Loucy (cell line): ENCODE measurements at regions not wholly inside any gene's neighbourhood (a gene's known extent, or its start where the extent isn't known, plus 50 kb on each side); places are given as distances from the start of the nearest gene placed in this dataset.

ENCODE experiments used
- H2AFZ ChIP-seq: fragments of 200-600 bp; sonication (generic); 2 replicates; pipeline ENCODE4 v1.6.0; 2016; ENCODE audit warnings: antibody characterized with exemption, mild to moderate bottlenecking, low read length, moderate library complexity
- H3F3A ChIP-seq: fragments of 200-600 bp; 2 replicates; pipeline ENCODE4 v1.6.0; 2016; ENCODE audit warnings: antibody characterized with exemption, low read depth, mild to moderate bottlenecking
- H3K27me3 ChIP-seq: fragments of 200-600 bp; sonication (generic); 2 replicates; pipeline ENCODE4 v1.6.1; 2014; ENCODE audit warnings: low read length, mild to moderate bottlenecking; ENCODE audit not compliant: insufficient read depth, poor library complexity, severe bottlenecking
- H3K36me3 ChIP-seq: fragments of 200-600 bp; sonication (generic); 2 replicates; pipeline ENCODE4 v1.6.1; 2016; ENCODE audit warnings: low read length; ENCODE audit not compliant: insufficient read depth
- H3K4me1 ChIP-seq: fragments of 200-600 bp; sonication (generic); 2 replicates; pipeline ENCODE4 v1.5.1; 2014; ENCODE audit warnings: low read length, mild to moderate bottlenecking; ENCODE audit not compliant: insufficient read depth, poor library complexity, severe bottlenecking
- H3K4me2 ChIP-seq: fragments of 200-600 bp; sonication (generic); 2 replicates; pipeline ENCODE4 v1.6.0; 2014; ENCODE audit warnings: antibody characterized with exemption, low read length, low read depth, mild to moderate bottlenecking; ENCODE audit not compliant: poor library complexity, severe bottlenecking
- H3K4me3 ChIP-seq: fragments of 200-600 bp; sonication (generic); 2 replicates; pipeline ENCODE4 v1.5.1; 2014; ENCODE audit warnings: low read length, mild to moderate bottlenecking, mixed read lengths; ENCODE audit not compliant: poor library complexity, severe bottlenecking
- H3K79me2 ChIP-seq: fragments of 200-600 bp; sonication (generic); 2 replicates; pipeline ENCODE4 v1.6.1; 2014; ENCODE audit warnings: low read length; ENCODE audit not compliant: insufficient read depth
- H3K9ac ChIP-seq: fragments of 200-600 bp; sonication (generic); 2 replicates; pipeline ENCODE4 v1.6.0; 2014; ENCODE audit warnings: mild to moderate bottlenecking, low read depth, low read length, moderate library complexity; ENCODE audit not compliant: poor library complexity, severe bottlenecking
- H3K9me2 ChIP-seq: fragments of 200-600 bp; sonication (generic); replicated peaks from 2 replicates; pipeline ENCODE4 v1.6.1; 2016; ENCODE audit warnings: low read depth, low read length, mixed read lengths
- H3K9me3 ChIP-seq: fragments of 200-600 bp; sonication (generic); 2 replicates; pipeline ENCODE4 v1.6.1; 2014; ENCODE audit warnings: mild to moderate bottlenecking, antibody characterized with exemption, low read length, low read depth; ENCODE audit not compliant: insufficient read depth
- H4K20me1 ChIP-seq: fragments of 200-600 bp; sonication (generic); 2 replicates; pipeline ENCODE4 v1.6.0; 2014; ENCODE audit warnings: antibody characterized with exemption, low read length, mild to moderate bottlenecking; ENCODE audit not compliant: insufficient read depth, poor library complexity, severe bottlenecking
- EZH2phosphoT487 ChIP-seq: fragments of 200-600 bp; IDR thresholded peaks from 2 replicates; pipeline ENCODE4 v1.6.1; 2018; ENCODE audit warnings: antibody characterized with exemption, mild to moderate bottlenecking, moderate library complexity, borderline replicate concordance
- TF ChIP-seq, protein P1 (sequence below): fragments of 200-600 bp; sonication (generic); conservative IDR thresholded peaks from 2 replicates; pipeline ENCODE4 v1.5.1; 2014; ENCODE audit warnings: mild to moderate bottlenecking, antibody characterized with exemption, low read length

DNA sequence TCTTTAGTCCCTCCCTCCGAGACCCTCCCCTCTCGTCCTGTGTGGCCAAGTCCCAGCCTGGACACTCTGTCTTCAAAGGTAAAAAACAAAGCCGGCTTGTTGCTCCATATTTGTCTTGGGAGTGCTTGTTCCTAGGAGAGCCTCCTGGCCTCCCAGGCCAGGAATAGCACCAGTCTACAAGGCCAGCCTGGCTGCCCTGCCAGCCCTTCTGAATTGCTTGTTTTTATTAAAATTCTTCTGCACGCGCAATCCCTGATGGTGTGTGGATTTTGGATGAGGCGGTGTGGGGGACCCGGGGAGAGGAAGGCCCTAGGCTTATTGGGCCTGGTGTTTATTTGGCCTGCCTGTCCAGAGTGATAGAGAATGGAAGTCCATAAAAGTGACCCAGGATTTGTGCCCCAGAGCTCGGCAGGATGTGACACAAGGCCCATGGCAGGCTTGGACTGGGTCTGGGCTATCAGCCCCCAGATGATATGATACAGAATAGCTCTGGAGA lies 297.3 kb downstream of the CYP26B1 start:
- Histone ChIP-seq H4K20me1 (no peaks in the 10 kb centered on the region), H3K9me3 (no peaks in the 10 kb centered on the region; the same call in 1 of the 2 replicates), H2AFZ (no peak overlapping the region), H3K4me1 (no peaks in the 10 kb centered on the region), H3K79me2 (no peaks in the 10 kb centered on the region), H3K27me3 (no peaks in the 10 kb centered on the region), H3K4me3 (no peak overlapping the region), H3K9me2 (no peaks in the 10 kb centered on the region), H3K4me2 (no peak overlapping the region), H3F3A (no peaks in the 10 kb centered on the region), H3K9ac (no peak overlapping the region), H3K36me3 (no peaks in the 10 kb centered on the region)
- TF ChIP-seq, protein P1, sequence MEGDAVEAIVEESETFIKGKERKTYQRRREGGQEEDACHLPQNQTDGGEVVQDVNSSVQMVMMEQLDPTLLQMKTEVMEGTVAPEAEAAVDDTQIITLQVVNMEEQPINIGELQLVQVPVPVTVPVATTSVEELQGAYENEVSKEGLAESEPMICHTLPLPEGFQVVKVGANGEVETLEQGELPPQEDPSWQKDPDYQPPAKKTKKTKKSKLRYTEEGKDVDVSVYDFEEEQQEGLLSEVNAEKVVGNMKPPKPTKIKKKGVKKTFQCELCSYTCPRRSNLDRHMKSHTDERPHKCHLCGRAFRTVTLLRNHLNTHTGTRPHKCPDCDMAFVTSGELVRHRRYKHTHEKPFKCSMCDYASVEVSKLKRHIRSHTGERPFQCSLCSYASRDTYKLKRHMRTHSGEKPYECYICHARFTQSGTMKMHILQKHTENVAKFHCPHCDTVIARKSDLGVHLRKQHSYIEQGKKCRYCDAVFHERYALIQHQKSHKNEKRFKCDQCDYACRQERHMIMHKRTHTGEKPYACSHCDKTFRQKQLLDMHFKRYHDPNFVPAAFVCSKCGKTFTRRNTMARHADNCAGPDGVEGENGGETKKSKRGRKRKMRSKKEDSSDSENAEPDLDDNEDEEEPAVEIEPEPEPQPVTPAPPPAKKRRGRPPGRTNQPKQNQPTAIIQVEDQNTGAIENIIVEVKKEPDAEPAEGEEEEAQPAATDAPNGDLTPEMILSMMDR, result no peak
- TF ChIP-seq EZH2phosphoT487, result no peak

DNA sequence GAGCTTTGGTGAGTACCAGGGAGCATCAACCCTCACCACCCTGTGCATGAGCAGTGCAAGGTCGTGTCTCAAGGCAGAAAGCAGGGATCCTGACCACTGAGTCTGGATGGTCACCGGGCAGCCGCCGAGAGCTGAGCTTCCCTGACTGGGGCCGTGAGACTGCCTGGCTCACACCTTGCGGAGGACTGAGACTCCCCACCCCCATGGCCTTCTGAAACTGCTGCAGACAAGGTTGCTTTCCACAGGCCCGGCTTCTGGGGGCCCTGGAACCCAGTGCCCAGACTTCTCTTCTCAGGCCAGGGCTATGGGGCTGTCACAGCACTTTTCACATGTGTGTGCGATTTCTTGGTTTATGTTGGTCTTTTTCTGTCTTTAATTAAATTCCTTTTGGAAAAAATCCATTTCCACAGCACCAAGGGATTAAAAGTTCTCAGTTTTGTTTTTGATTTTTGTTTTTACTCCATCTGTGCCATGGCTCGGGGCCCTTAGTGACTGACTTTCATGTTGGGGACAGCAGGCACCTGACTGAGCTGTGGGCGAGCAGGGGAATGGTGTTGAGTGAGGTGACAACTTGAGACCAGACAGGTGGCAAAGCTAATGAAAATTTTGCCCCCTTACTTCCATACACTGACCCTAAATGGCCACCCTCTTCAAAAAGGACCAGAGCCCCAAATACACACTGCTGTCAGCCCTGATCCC lies 297.9 kb downstream of the CYP26B1 start:
- Histone ChIP-seq H3K36me3 (no peaks in the 10 kb centered on the region), H2AFZ (no peak overlapping the region), H3K9me3 (no peaks in the 10 kb centered on the region; the same call in 1 of the 2 replicates), H3K4me1 (no peaks in the 10 kb centered on the region), H4K20me1 (no peaks in the 10 kb centered on the region), H3K27me3 (no peaks in the 10 kb centered on the region), H3K79me2 (no peaks in the 10 kb centered on the region), H3K4me2 (no peak overlapping the region), H3K9me2 (no peaks in the 10 kb centered on the region), H3K4me3 (no peak overlapping the region), H3F3A (no peaks in the 10 kb centered on the region), H3K9ac (no peak overlapping the region)
- TF ChIP-seq, protein P1, result no peak
- TF ChIP-seq EZH2phosphoT487, result no peak

GRCh38 chr2:71849111-71849510 lies 298.6 kb downstream of the CYP26B1 start:
- Histone ChIP-seq H3K9me2 (no peaks in the 10 kb centered on the region), H3K4me2 (no peak overlapping the region), H4K20me1 (no peaks in the 10 kb centered on the region), H3K9me3 (no peaks in the 10 kb centered on the region; the same call in 1 of the 2 replicates), H3K36me3 (no peaks in the 10 kb centered on the region), H3K9ac (no peak overlapping the region), H3K4me3 (no peak overlapping the region), H3K4me1 (no peaks in the 10 kb centered on the region), H2AFZ (no peak overlapping the region), H3K79me2 (no peaks in the 10 kb centered on the region), H3K27me3 (no peaks in the 10 kb centered on the region), H3F3A (no peaks in the 10 kb centered on the region)
- TF ChIP-seq, protein P1, result no peak
- TF ChIP-seq EZH2phosphoT487, result no peak
